GM23248 (cell line): ENCODE measurements at regions not wholly inside any gene's neighbourhood (a gene's known extent, or its start where the extent isn't known, plus 50 kb on each side); places are given as distances from the start of the nearest gene placed in this dataset.

Experiments
- EZH2 ChIP-seq: fragments of 200-600 bp; sonication (generic); IDR thresholded peaks from 2 replicates; pipeline ENCODE4 v1.6.1; 2018; ENCODE audit warnings: antibody characterized with exemption, mild to moderate bottlenecking; ENCODE audit not compliant: insufficient read depth, poor library complexity, severe bottlenecking
- EZH2phosphoT487 ChIP-seq: fragments of 200-600 bp; sonication (generic); IDR thresholded peaks from 2 replicates; pipeline ENCODE4 v1.6.1; 2018; ENCODE audit warnings: antibody characterized with exemption, moderate library complexity, mild to moderate bottlenecking, low read depth; ENCODE audit not compliant: insufficient read depth

GRCh38 chr13:61712621-61713020 lies 297.0 kb upstream of the PCDH20 start:
- no peak for TF ChIP-seq EZH2
- TF ChIP-seq EZH2phosphoT487, result no peak
